ENCODE measurements at regions not wholly inside any gene's neighbourhood (a gene's known extent, or its start where the extent isn't known, plus 50 kb on each side); places are given as distances from the start of the nearest gene placed in this dataset.

- FAIRE-seq (peak; percentile 17), DNase-seq (ENCODE audit: low read depth) (no peak)
- H4K20me1 ChIP-seq (ENCODE audit: insufficient read depth, low read length): no peaks in the 10 kb centered on the region
- no peaks in the 10 kb centered on the region for H3K36me3 Mint-ChIP-seq (ENCODE audit: low read depth, unreplicated experiment)
- TF ChIP-seq, protein P1, sequence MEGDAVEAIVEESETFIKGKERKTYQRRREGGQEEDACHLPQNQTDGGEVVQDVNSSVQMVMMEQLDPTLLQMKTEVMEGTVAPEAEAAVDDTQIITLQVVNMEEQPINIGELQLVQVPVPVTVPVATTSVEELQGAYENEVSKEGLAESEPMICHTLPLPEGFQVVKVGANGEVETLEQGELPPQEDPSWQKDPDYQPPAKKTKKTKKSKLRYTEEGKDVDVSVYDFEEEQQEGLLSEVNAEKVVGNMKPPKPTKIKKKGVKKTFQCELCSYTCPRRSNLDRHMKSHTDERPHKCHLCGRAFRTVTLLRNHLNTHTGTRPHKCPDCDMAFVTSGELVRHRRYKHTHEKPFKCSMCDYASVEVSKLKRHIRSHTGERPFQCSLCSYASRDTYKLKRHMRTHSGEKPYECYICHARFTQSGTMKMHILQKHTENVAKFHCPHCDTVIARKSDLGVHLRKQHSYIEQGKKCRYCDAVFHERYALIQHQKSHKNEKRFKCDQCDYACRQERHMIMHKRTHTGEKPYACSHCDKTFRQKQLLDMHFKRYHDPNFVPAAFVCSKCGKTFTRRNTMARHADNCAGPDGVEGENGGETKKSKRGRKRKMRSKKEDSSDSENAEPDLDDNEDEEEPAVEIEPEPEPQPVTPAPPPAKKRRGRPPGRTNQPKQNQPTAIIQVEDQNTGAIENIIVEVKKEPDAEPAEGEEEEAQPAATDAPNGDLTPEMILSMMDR (IDR thresholded peaks at IDR 0.05; ENCODE audit: insufficient read depth, low read depth, low read length): no peak
- TF ChIP-seq EZH2 (IDR thresholded peaks at IDR 0.05; ENCODE audit: insufficient read depth, low read length): no peak
- H3K27ac Mint-ChIP-seq (ENCODE audit: unreplicated experiment): no peak overlapping the region
- H3K27me3 ChIP-seq (ENCODE audit: insufficient read depth, low read length): no peaks in the 10 kb centered on the region
- no peak overlapping the region for H3K4me3 Mint-ChIP-seq (ENCODE audit: unreplicated experiment)
- H2AFZ ChIP-seq (ENCODE audit: low read depth, low read length): no peak overlapping the region
- H3K4me2 ChIP-seq (ENCODE audit: low read length): no peak overlapping the region
- H3K4me3 ChIP-seq (ENCODE audit: insufficient read depth, low read depth, low read length): no peak overlapping the region
- H3K79me2 ChIP-seq (ENCODE audit: insufficient read depth, low read length): no peaks in the 10 kb centered on the region
- no peaks in the 10 kb centered on the region for H3K9me3 Mint-ChIP-seq (ENCODE audit: unreplicated experiment)
- H3K9ac ChIP-seq (ENCODE audit: low read length): no peak overlapping the region
- H3K4me1 ChIP-seq (ENCODE audit: insufficient read depth, low read length): peaks cover 11% of the 10 kb centered on the region
- no peaks in the 10 kb centered on the region for H3K36me3 ChIP-seq (ENCODE audit: insufficient read depth, low read length)
- no peaks in the 10 kb centered on the region for H3K9me3 ChIP-seq (ENCODE audit: insufficient read depth, low read depth, low read length)
- no peaks in the 10 kb centered on the region for H3K27me3 Mint-ChIP-seq (ENCODE audit: low read depth, unreplicated experiment)
- H3K27ac ChIP-seq (ENCODE audit: low read depth, low read length): no peak overlapping the region
- H3K4me1 Mint-ChIP-seq (ENCODE audit: low read depth, unreplicated experiment): peaks cover under 1% of the 10 kb centered on the region
Measured at GRCh38 chr10:4068629-4069028, 283.6 kb upstream of the KLF6 start.

GRCh38 chr10:4067931-4068561 is 283.0 kb upstream of the KLF6 start:
- Histone ChIP-seq H3K27me3 (ENCODE audit: insufficient read depth, low read length) (no peaks in the 10 kb centered on the region), H4K20me1 (ENCODE audit: insufficient read depth, low read length) (no peaks in the 10 kb centered on the region), H3K9me3 (ENCODE audit: insufficient read depth, low read depth, low read length) (no peaks in the 10 kb centered on the region), H3K4me2 (ENCODE audit: low read length) (no peak overlapping the region), H2AFZ (ENCODE audit: low read depth, low read length) (no peak overlapping the region), H3K4me3 (ENCODE audit: insufficient read depth, low read depth, low read length) (no peak overlapping the region), H3K79me2 (ENCODE audit: insufficient read depth, low read length) (no peaks in the 10 kb centered on the region), H3K36me3 (ENCODE audit: insufficient read depth, low read length) (no peaks in the 10 kb centered on the region), H3K9ac (ENCODE audit: low read length) (peak overlapping the region; percentile 15), H3K4me1 (ENCODE audit: insufficient read depth, low read length) (peaks cover 11% of the 10 kb centered on the region), H3K27ac (ENCODE audit: low read depth, low read length) (no peak overlapping the region)
- Mint-ChIP-seq H3K27me3 (ENCODE audit: low read depth, unreplicated experiment) (no peaks in the 10 kb centered on the region), H3K4me3 (ENCODE audit: unreplicated experiment) (no peak overlapping the region), H3K36me3 (ENCODE audit: low read depth, unreplicated experiment) (no peaks in the 10 kb centered on the region), H3K27ac (ENCODE audit: unreplicated experiment) (no peak overlapping the region), H3K9me3 (ENCODE audit: unreplicated experiment) (no peaks in the 10 kb centered on the region), H3K4me1 (ENCODE audit: low read depth, unreplicated experiment) (no peaks in the 10 kb centered on the region)
- FAIRE-seq: no peak
- no peak for DNase-seq (ENCODE audit: low read depth)
- TF ChIP-seq, protein P1 (IDR thresholded peaks at IDR 0.05; ENCODE audit: insufficient read depth, low read depth, low read length): no peak
- no peak for TF ChIP-seq EZH2 (IDR thresholded peaks at IDR 0.05; ENCODE audit: insufficient read depth, low read length)

DNA sequence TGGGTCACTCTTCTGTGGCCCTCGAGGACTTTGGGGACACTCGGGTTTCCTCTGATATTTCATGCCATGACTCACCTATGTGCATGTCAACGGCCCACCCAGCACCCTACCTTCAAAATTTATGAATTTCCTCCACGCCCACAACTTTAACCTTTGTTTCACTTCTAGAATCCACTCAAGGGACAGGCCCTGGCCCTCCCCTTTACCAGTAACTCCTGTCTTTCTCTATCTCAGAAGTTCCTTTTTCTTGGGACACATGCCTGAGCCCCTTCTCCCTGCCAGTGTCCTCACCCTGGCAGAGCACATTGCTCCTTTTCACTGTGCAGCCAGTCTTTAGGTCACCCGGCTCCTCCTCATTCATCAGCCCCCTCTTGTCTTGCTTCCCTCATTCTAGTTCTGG is 282.5 kb upstream of the KLF6 start:
- no peak overlapping the region for H3K27ac Mint-ChIP-seq (ENCODE audit: unreplicated experiment)
- no peaks in the 10 kb centered on the region for H3K36me3 Mint-ChIP-seq (ENCODE audit: low read depth, unreplicated experiment)
- no peaks in the 10 kb centered on the region for H3K36me3 ChIP-seq (ENCODE audit: insufficient read depth, low read length)
- TF ChIP-seq, protein P1 (IDR thresholded peaks at IDR 0.05; ENCODE audit: insufficient read depth, low read depth, low read length): no peak
- TF ChIP-seq EZH2 (IDR thresholded peaks at IDR 0.05; ENCODE audit: insufficient read depth, low read length): no peak
- no peak overlapping the region for H3K4me2 ChIP-seq (ENCODE audit: low read length)
- H3K4me3 ChIP-seq (ENCODE audit: insufficient read depth, low read depth, low read length): no peak overlapping the region
- peaks cover 11% of the 10 kb centered on the region for H3K4me1 ChIP-seq (ENCODE audit: insufficient read depth, low read length)
- H3K9me3 ChIP-seq (ENCODE audit: insufficient read depth, low read depth, low read length): no peaks in the 10 kb centered on the region
- FAIRE-seq: no peak
- H3K79me2 ChIP-seq (ENCODE audit: insufficient read depth, low read length): no peaks in the 10 kb centered on the region
- no peaks in the 10 kb centered on the region for H3K9me3 Mint-ChIP-seq (ENCODE audit: unreplicated experiment)
- no peaks in the 10 kb centered on the region for H4K20me1 ChIP-seq (ENCODE audit: insufficient read depth, low read length)
- no peak for DNase-seq (ENCODE audit: low read depth)
- H3K4me3 Mint-ChIP-seq (ENCODE audit: unreplicated experiment): no peak overlapping the region
- no peak overlapping the region for H2AFZ ChIP-seq (ENCODE audit: low read depth, low read length)
- no peak overlapping the region for H3K27ac ChIP-seq (ENCODE audit: low read depth, low read length)
- no peaks in the 10 kb centered on the region for H3K27me3 Mint-ChIP-seq (ENCODE audit: low read depth, unreplicated experiment)
- H3K4me1 Mint-ChIP-seq (ENCODE audit: low read depth, unreplicated experiment): no peaks in the 10 kb centered on the region
- H3K9ac ChIP-seq (ENCODE audit: low read length): peak overlapping the region; percentile 15
- no peaks in the 10 kb centered on the region for H3K27me3 ChIP-seq (ENCODE audit: insufficient read depth, low read length)
